Raji (cell line): ENCODE measurements at regions not wholly inside any gene's neighbourhood (a gene's known extent, or its start where the extent isn't known, plus 50 kb on each side); places are given as distances from the start of the nearest gene placed in this dataset.

Experiments
- POLR2A ChIP-seq: IDR thresholded peaks from 2 replicates; pipeline ENCODE4 v1.6.1; 2011; ENCODE audit warnings: low read depth, low read length, control low read depth; ENCODE audit not compliant: insufficient read depth

- TF ChIP-seq POLR2A: no peak
Observed at GRCh38 chr3:152037297-152037696, 163.9 kb downstream of the SUCNR1 start.

DNA sequence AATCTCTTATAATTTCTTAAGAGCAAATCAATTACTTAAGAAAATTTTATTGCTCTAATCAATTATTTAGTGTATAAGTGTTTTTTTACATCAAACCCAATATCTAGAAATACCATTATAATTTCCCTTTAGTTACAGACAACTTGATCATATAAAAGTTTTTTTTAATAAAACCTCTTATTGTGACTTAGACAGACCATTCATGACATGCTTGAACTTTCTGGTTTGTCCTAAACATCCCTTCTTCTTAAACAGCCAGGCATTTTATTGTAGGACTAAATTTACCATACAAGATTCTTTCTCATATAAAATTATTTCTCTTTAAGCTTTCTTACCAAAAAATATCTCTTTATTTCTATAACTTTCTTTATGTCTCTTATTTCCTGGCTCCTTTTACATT lies 164.5 kb downstream of the SUCNR1 start:
- no peak for TF ChIP-seq POLR2A

DNA sequence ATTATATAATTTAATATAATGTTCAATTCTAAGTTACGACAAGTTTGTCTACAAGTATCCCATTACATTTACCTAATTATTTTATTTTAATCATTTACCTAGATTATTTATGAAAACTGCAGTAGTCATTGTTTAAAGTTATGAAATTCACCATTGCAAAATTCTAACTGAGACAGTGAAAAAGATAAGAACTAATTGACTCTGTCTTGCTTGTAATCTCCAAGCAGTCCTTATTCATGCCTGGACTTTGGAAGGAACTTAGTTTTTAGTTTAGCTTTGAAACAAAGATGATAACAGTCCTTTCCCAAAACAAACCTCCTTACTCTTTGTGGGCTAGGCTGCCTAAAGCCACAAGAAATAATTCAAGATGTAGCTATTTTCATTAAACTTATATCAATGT lies 165.0 kb downstream of the SUCNR1 start:
- TF ChIP-seq POLR2A: no peak

GRCh38 chr3:152039887-152040286 lies 166.4 kb downstream of the SUCNR1 start:
- no peak for TF ChIP-seq POLR2A

DNA sequence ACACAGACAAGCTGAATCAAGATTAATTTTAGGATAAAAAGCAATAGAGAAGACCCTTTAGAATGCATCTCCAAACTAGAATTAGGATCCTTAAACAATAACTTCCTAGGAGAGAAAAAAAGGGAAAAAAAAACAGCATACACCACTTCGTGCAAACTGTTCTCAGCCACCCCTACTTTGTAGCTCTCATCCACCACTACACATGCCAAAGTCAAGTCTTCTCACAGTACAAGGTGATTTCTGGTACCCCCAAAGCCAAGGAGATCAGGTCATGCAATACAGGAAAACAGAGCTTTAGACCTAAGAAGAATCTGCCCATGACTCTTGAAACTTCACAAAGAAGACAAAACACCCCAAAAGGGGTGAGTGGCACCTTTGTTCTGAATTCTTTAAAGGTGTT lies 166.9 kb downstream of the SUCNR1 start:
- TF ChIP-seq POLR2A: no peak

DNA sequence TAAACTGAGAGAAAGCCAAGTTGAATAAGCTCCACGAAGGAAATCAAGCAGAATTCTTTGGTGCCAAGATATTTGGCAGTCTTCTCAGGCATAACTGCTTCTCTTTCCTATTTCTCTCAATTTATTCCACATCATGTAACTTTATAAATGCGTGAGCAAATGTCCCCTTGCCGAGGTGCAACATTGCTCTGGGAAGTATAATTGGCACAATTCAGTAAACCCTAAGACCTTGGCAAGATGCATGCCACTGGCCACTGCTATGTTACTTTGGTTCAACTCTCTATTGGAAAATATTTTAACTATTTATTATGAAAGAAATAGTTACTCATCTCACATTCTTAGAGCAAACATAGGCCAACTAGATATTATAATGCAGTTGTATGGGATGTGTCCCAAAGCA lies 170.2 kb downstream of the SUCNR1 start:
- no peak for TF ChIP-seq POLR2A

GRCh38 chr3:152046280-152046679 lies 172.8 kb downstream of the SUCNR1 start:
- TF ChIP-seq POLR2A: no peak

DNA sequence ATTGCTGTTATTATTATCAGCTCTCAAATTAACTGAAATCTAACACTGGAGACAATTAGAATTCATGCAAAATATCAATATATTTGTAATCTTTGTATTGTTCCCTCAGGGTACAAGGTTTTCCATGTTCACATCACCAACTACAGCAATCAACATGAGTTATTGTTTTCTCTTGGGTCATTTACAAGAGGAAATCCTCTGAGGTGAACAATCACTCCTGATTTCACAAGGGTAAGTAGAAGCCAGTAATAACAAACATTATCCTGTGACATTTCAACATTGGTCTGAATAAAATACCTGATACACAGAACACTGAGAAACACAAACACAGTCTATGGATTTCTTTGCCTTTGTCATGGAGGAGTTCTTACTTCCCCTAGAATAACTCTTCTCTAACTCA lies 174.0 kb downstream of the SUCNR1 start:
- no peak for TF ChIP-seq POLR2A

GRCh38 chr3:152048831-152049230 lies 175.4 kb downstream of the SUCNR1 start:
- TF ChIP-seq POLR2A: no peak

GRCh38 chr3:152050903-152051302 lies 177.5 kb downstream of the SUCNR1 start:
- TF ChIP-seq POLR2A: no peak

- no peak for TF ChIP-seq POLR2A
Observed at GRCh38 chr3:152051501-152052404, 178.3 kb downstream of the SUCNR1 start.

DNA sequence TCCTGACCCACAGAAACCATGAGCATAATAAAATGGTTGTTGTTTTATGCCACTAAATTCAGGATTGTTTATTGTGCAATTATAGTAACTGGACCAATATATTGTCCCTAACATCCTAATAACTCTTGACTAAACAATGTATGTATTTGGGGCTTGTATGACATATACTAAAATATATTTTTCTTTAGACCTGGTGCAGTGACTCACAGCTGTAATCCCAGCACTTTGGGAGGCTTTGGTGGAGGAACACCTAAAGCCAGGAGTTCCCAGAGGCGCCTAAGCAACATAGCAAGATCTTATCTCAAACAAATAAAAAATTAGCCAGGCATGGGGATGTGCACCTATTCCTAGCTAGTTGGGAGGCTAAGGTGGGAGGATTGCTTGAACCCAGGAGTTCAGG lies 180.4 kb downstream of the SUCNR1 start:
- no peak for TF ChIP-seq POLR2A

DNA sequence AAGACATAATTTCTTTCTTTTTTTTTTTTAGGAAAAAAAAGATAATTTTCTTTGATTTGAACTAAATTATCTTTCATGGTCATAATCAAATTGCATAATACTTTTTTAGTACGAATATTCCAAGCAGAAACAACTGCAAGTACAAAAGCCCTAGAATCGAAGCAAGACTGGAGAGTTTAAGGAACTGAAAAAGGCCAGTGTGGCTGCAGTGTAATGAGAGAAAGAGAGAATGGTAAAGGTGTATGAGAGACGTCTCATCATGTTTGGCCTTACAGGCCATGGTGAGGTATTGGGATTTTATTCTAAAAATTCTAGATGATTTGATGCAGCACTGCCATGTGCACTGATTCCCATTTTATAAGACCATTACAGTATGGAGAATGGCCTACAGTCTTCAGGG lies 180.9 kb downstream of the SUCNR1 start:
- TF ChIP-seq POLR2A: no peak

DNA sequence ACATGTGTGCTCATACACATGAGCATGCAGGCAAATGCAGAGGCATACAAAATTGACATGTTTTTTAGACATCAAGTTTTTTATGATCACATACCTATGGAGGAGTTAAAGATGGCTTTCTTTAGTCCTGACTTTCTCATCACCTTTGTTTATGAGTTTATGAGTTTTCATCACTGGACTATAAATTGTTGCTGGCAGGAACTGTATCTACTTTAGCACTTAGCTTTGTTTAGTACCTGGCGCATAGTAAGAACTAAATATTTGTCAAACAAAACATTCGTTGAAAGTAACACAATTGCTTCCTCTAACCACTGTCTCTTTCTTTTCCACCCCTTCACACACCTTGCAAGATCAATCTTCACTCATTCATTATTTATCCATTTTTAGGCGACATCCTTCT lies 182.6 kb downstream of the SUCNR1 start:
- TF ChIP-seq POLR2A: no peak

DNA sequence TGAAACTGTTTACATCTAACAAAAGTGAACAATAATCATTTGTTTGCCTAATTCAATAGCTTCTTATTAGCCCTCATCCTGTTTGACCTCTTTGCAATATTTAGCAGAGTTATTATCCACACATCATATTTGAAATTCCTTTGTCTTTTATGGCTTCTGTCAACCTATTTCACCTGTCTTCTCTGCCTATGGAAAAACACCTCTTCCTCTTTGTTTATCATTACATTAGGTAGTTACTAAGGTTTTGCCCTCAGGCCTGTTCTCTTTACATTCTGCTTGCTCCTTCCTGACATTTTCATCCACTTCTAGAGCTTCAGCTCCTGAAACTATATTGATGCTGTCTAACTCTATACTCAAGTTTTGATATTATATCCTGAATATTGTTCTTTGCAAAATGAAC lies 183.0 kb downstream of the SUCNR1 start:
- no peak for TF ChIP-seq POLR2A

GRCh38 chr3:152056987-152057386 lies 183.5 kb downstream of the SUCNR1 start:
- TF ChIP-seq POLR2A: no peak

- no peak for TF ChIP-seq POLR2A
Observed at GRCh38 chr3:152058856-152059255, 185.4 kb downstream of the SUCNR1 start.

DNA sequence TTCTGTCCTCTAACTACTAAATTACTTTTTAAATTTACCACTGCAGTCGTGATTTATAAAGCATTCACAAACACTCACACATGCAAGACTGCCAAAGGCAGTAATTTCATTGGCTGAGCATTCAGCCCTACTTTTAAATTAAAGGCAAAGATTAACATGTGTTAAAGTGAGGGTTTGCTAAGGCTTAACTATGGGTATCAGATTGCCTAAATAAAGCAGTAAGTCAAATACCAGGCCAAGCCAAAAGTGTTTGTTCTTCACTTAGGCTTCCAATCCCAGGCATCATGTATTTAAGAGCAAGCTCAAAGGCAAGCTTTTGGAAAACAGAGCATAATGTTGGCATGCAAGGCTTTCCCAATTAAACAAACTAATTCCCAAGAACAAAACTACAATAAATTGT lies 187.3 kb downstream of the SUCNR1 start:
- no peak for TF ChIP-seq POLR2A

GRCh38 chr3:152061296-152061695 lies 187.9 kb downstream of the SUCNR1 start:
- no peak for TF ChIP-seq POLR2A
